ENCODE measurements at regions not wholly inside any gene's neighbourhood (a gene's known extent, or its start where the extent isn't known, plus 50 kb on each side); places are given as distances from the start of the nearest gene placed in this dataset.

- no peak overlapping the region for H2AK5ac ChIP-seq (ENCODE audit: low read depth, low read length)
- FAIRE-seq (no peak), DNase-seq (ENCODE audit: low read depth in 1 of 2, low spot score in 2 of 2) (no peak)
- no peak overlapping the region for H2BK12ac ChIP-seq (ENCODE audit: low read depth, low read length)
- H3K23ac ChIP-seq (ENCODE audit: insufficient read length): no peak overlapping the region
- H3K14ac ChIP-seq (ENCODE audit: insufficient read length): no peak overlapping the region
- no peaks in the 10 kb centered on the region for H3K27me3 ChIP-seq (replicated peaks in 1 of 4; ENCODE audit: control insufficient read depth in 3 of 4, extremely low read depth in 1 of 4, insufficient read depth in 3 of 4, low read length in 3 of 4)
- no peak overlapping the region for H3K18ac ChIP-seq (ENCODE audit: extremely low read depth, low read length)
- H3K27ac ChIP-seq (ENCODE audit: low read depth, low read length): no peak overlapping the region
- no peaks in the 10 kb centered on the region for H3K79me1 ChIP-seq (ENCODE audit: low read depth, low read length)
- no peaks in the 10 kb centered on the region for H3K23me2 ChIP-seq (ENCODE audit: low read depth, low read length)
- H3K4me1 ChIP-seq (replicated peaks in 1 of 4; ENCODE audit: control insufficient read depth in 3 of 4, insufficient read depth in 4 of 4, low read length in 3 of 4): no peaks in the 10 kb centered on the region
- no peaks in the 10 kb centered on the region for H3K9me3 ChIP-seq (ENCODE audit: insufficient read depth in 2 of 2, low read depth in 1 of 2, low read length in 1 of 2)
- 94% methylated on average over 6 of the region's 6 CpGs; no CpG with 5 or more reads in 1 of the 2 experiments for WGBS, 2 experiments (ENCODE audit: extremely low coverage in 1 of 2, insufficient coverage in 1 of 2, insufficient read length in 1 of 2, insufficient replicate concordance in 2 of 2, low coverage in 1 of 2, low lambda C conversion rate in 2 of 2, missing lambda C conversion rate in 1 of 2)
- no peak overlapping the region for H2BK20ac ChIP-seq (ENCODE audit: low read length)
- no peak overlapping the region for H3K4me2 ChIP-seq (ENCODE audit: insufficient read depth in 1 of 2, low read depth in 2 of 2, low read length in 2 of 2)
- H3K9ac ChIP-seq (replicated peaks in 1 of 4; ENCODE audit: extremely low read depth in 1 of 4, low read depth in 3 of 4, low read length in 3 of 4): no peak overlapping the region
- H3K4me3 ChIP-seq (ENCODE audit: extremely low read depth in 1 of 4, insufficient read depth in 2 of 4, low read depth in 3 of 4, low read length in 4 of 4): no peak overlapping the region
- no peak overlapping the region for H4K5ac ChIP-seq (ENCODE audit: insufficient read length, low read depth, low read length)
- no peaks in the 10 kb centered on the region for H3K79me2 ChIP-seq (ENCODE audit: control insufficient read depth in 1 of 2, insufficient read depth in 2 of 2, low read length in 2 of 2)
- H3K56ac ChIP-seq (replicated peaks; ENCODE audit: insufficient read length, low read depth, low read length): no peak overlapping the region
- H2BK120ac ChIP-seq (replicated peaks; ENCODE audit: low read depth, low read length): no peak overlapping the region
- no peaks in the 10 kb centered on the region for H3K36me3 ChIP-seq (ENCODE audit: control insufficient read depth in 2 of 4, insufficient read depth in 4 of 4, low read length in 3 of 4)
- no peak overlapping the region for H4K91ac ChIP-seq (replicated peaks; ENCODE audit: insufficient read length, low read length)
- no peak overlapping the region for H3K4ac ChIP-seq (replicated peaks; ENCODE audit: insufficient read length, low read depth, low read length)
- no peak overlapping the region; the same call in 1 of the 2 replicates for H4K8ac ChIP-seq (ENCODE audit: extremely low read depth, insufficient read depth, low read length)
- ChIA-PET POLR2A (ENCODE audit: partially characterized antibody) (no interaction called here), CTCF (ENCODE audit: partially characterized antibody) (no interaction called here)
- H2BK5ac ChIP-seq (ENCODE audit: low read depth, low read length): no peak overlapping the region
- 0 out of 2 replicates have a peak overlapping the region, but pooled peaks have one; percentile 32 for H2AFZ ChIP-seq (ENCODE audit: low read length)
- no peaks in the 10 kb centered on the region for H4K20me1 ChIP-seq (replicated peaks in 1 of 2; ENCODE audit: control insufficient read depth in 1 of 2, insufficient read depth in 2 of 2, low read length in 2 of 2)
- H2BK15ac ChIP-seq (ENCODE audit: low read length): no peak overlapping the region
- no peak for TF ChIP-seq FOSL1 (IDR thresholded peaks at IDR 0.05; ENCODE audit: insufficient read depth, low read depth, low read length)
- no peak for TF ChIP-seq ZNF274 (IDR thresholded peaks at IDR 0.05; ENCODE audit: borderline replicate concordance, extremely low read depth, low read length)
- TF ChIP-seq JUND (IDR thresholded peaks at IDR 0.05; ENCODE audit: low read length): no peak
- TF ChIP-seq NRF1 (IDR thresholded peaks at IDR 0.05; ENCODE audit: low read depth, low read length): no peak
- TF ChIP-seq NANOG (IDR thresholded peaks at IDR 0.05; ENCODE audit: insufficient read depth, low read depth, low read length, poor library complexity, severe bottlenecking): no peak
- no peak for TF ChIP-seq PHF8 (conservative IDR thresholded peaks at IDR 0.05; ENCODE audit: low read depth, low read length)
- no peak for TF ChIP-seq KDM5A (IDR thresholded peaks at IDR 0.05; ENCODE audit: low read length)
- TF ChIP-seq EGR1 (IDR thresholded peaks at IDR 0.05; ENCODE audit: borderline replicate concordance, low read depth, low read length): no peak
- TF ChIP-seq RBBP5 (IDR thresholded peaks at IDR 0.05; ENCODE audit: borderline replicate concordance, low read depth, low read length): no peak
- no peak for TF ChIP-seq CREB1 (IDR thresholded peaks at IDR 0.05)
Observed at GRCh38 chr4:30330894-30331652, 389.1 kb upstream of the PCDH7 start.
